NCI-H526 (cell line): ENCODE measurements at regions not wholly inside any gene's neighbourhood (a gene's known extent, or its start where the extent isn't known, plus 50 kb on each side); places are given as distances from the start of the nearest gene placed in this dataset.
"Not testable (repeated sequence)": the region's sequence is repeated elsewhere in the genome, so short reads cannot be mapped to it uniquely, and the experiment has no call there.

Source experiments
- DNase-seq, 2 experiments: peaks; one replicate each; lab custom pipeline; 2025; lab: John Stamatoyannopoulos, UW

DNA sequence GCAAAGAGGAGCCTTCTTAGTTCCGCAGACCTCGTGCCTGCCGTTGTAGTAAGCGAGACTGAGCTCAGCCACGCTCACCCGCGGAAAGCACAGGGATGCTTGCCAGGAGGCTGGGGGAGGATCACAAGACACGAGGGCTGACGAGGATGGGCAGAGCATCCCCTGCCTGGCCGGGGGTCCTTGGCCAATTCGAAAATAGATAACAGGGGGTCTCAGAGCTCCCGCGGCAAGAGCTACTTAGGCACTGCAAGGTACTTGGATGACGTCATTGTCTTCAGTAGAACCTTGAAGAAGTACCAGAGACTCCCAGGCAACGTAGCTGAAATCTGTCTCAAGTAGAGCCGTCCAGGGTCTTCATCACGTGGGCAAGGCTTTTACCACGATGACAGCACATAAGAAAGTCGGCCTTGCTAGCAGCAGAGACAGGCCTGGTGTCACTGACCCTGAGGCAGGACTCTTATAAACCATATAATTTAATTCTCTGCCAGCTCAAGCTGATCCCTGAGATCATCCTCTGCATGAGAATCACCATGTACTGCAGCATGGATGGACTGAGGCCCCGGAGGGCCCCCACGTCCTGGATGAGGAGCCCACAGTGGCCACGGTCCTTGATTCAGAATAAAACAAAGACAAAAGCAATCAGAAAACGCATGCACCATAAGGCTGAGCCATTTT is 81.9 kb downstream of the TMEM18 start:
- DNase-seq, result no peak

GRCh38 chr2:594297-594949 is 82.8 kb downstream of the TMEM18 start:
- DNase-seq, result no peak

DNA sequence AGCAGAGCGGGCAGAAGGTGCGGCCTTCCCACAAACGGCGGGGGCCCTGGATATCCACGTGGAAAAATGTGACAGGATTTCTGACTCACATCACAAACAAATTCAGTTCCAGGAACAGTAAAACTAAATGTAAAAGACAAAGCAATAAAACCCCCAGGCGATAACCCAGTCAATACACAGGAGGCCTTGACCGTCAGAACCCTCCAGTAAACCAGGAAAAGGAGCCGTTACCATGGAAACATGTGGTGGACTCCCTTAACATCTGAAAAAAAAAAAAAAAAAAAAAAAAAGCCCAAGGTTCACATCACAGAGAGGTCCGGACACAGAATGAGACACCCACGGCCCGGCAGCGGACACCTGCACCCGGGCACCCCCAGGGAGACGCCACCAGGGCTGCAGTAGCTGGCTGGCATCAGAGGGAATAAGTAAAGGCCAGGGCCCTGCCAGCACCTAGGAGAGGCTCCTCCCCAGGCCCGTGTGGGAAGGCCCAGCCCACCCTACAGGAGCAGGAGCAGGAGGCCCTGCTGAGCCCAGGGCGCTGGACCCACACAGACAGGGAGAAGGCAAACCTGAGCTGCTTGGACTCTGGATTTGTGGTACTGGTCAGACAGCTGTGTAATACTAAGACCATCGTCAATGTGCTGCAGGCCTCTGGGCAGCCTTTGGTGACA is 83.7 kb downstream of the TMEM18 start:
- no peak for DNase-seq

DNA sequence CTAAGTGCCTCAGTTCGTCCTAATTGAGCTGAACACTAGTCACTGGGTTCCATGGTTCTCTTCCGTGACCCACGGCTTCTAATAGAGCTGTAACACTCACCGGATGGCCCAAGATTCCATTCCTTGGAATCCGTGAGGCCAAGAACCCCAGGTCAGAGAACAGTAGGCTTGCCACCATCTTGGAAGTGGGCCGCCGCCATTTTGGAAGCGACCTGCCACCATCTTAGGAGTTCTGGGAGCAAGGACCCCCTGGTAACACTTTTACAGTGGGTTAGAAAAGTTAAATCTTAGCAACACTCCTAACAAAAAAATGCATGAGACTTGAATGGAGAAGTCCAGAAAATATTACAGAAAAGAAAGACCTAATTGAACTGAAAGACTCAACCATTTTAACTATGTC is 84.5 kb downstream of the TMEM18 start:
- no peak for DNase-seq

DNA sequence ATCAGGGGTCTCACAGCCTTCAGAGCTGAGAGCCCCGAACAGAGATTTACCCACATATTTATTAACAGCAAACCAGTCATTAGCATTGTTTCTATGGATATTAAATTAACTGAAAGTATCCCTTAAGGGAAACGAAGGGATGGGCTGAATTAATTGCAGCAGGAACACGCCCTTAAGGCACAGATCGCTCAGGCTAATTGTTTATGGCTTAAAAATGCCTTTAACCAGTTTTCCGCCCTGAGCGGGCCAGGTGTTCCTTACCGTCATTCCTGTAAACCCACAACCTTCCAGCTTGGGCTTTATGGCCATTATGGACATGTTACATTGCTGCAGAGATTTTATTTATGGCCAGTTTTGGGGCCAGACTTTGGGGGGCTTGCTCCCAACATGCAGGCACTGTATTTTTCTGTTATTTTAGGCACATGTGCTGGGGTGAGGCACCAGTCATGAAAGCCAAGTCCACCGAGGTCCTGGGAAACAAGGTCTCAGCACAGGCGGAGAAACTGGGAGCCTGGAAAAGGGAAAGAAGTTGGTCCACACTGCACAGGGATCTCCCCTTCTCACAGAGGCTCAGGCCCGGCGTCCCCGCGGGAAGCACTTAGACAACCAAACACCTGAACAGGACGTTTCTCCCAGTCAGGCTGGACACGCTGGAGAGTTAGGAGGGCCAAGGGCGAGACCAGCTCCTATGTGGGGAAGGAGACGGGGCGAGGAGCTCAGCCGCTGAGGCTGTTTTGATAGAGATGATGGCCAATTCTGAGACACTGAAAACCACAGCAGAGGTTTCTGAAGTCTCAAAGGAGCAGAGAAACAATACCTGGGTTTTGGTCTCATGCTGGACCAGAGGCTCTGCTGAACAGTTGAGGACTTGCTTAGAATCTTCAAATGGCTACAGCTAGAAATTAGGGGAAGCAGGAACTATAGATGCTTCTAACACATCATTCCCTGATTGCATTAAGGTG is 86.7 kb downstream of the TMEM18 start:
- DNase-seq, result no peak

DNA sequence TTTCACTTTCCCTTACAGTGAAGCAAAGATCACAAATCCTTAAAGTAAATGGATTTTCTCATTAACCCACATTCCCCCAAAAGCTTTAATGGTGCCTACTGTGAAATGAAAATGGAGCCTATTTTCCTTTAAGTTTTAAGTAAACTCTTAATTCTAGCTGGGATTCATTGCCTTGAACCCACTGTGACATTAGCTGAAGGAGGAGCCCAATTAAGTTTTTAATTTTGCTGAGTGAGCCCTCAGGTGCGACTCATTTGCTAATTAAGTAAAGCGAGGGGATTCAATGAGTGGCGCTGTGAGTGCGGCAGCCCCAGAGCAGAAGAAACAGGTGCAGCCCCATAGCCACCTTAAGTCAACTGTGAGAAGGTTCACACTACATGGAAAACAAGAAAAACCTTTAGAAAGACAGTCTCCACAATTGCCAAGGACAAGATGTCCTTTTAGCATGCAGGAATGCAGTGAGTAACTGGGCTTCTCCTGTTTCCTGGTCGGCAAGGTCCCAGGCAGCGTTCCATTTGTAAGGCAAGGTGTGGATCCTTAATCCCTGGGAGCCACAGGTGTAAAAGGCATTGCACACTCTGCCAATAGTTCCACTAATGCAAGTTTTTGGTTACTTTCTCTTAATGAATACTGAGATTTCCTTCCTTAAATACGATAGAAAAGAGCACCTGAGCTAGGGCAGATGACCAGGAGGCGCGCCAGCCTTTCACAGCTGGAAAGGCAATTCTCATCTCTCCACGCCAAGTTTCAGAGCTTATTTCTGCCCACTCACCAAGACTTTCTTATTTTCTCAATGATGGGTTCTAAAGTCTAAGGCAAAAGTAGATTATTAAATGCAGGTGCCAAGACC is 87.7 kb downstream of the TMEM18 start:
- DNase-seq, result no peak

DNA sequence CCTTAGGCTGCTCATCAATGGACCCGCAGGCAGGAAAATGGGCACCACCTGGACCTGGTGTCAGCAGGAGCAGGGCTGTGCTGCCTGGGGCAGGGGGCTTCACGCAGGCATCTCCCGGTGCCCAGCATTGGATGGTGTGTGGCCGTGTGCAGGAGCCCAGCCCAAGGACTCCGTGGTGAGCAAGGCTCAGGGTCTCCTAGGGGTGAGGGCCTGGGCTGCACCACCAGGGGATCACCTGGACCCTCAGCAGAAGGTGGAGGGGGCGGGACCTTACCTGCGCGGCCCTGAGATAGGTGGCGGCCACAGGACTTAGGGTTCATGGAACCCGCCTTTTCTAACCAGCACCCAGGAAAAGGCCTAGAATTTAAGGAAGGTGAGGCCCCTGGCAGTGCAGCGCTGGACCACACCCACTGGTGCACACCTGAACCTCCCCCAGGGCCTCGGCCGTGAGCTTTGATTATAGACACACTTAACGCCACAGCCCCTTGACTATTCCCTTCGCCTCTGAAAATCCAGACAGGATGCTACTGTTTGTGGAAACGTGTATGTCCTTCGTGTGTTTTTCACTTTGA is 89.0 kb downstream of the TMEM18 start:
- no peak for DNase-seq

DNA sequence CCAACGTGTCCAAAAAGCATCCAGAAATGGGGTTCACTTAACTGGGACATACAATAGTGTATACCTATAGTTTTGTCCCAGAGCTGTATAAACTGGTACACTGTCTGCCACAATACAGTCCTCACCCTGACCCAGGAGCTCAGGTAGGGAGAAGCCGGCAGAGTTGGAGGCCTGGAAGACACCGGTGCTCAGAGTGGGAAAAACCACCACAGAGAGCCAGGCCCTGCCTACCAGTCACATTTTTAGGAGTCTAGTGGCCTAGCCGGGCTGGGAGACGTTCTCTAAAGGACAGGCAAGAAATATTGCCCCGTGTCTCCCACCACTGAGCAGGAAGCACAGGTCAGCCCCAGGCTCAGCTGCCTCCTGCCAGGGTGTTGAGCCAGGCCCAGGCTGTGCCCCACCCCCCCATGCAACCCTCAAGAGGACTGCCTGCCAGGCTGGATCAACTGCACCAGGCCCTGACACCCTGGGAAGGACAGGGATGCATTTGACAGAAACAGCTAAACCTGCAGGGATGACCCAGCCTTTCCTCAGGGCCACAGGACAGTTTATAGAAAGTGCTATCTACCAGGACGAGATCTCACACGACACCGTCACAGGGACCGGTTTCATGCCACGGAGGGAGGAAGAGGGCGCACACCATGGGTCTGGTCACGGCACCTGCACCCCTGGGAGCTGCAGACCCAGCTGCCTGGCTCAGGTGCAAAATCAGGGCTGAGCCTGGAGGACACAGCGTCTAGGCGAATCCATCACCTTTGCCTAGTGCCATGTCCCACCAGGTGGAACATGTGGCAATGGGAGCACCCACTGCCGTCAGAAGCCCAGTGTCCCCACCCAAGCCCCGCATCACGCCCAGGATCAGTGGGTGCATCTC is 89.9 kb downstream of the TMEM18 start:
- DNase-seq, result no peak

GRCh38 chr2:586641-587076 is 90.5 kb downstream of the TMEM18 start:
- no peak for DNase-seq

DNA sequence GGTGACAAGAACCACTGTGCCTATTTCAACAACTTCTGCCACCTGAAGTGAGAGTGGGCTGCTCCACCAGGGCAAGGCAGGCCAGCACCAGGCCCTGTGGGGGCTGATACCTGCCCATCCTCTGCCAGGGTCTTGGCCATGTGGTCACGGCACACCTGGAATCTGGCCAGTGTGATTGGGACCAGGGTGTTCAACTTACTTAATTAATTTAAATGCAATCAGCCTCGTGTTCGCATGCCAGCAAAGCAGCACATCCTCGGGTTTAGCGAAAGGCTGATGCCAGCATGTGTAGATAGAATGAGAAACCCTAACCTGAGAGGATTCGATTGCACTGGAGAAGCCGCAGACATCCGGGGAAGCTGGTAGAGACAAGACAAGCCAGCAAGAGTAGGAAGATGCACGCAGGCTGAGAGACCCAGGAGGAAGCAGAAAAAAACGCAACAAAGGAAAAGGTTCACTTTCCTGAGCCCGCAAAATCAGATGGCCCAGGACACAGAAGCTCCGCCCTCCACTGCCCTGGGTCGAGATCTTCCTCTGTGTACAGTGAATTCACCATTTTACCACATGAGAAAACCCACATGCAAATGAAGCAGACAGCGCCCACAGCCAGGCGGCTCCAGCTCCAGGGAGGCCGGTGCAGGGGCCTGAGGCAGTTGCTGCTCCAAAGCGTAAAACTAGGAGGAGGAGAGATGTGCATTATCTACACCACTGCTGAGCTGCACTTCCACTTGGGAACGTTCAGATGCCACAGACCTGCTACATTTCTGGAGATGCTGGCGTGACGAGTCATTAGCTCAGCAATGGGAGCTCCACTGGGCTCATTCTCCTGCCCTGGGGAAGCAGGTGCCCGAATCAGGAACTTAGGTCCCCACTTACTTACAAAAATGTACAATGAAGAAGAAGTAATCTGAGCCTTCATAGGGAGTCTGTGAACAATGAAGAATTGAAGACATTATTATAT is 92.1 kb downstream of the TMEM18 start:
- peak; percentile 89 to 93 for DNase-seq

DNA sequence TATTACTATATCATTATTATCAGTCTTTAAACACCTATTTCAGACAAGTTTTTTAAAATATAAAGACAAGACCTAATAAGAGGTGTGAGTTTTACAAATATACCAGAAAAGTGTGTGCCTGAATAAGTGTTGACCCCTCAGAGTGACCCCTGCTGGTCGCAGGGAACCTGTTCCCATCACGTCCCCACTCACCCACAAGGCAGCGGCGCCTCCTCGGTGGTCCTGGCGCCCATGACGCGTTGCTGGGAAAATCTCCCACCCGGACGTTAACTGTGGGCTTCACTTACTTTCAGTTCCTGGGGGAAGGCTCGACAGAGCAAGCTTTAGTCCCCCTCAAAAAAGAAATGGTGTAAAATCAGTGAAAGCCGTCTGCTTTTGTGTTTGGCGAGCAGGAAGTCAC is 93.5 kb downstream of the TMEM18 start:
- DNase-seq, result no peak

DNA sequence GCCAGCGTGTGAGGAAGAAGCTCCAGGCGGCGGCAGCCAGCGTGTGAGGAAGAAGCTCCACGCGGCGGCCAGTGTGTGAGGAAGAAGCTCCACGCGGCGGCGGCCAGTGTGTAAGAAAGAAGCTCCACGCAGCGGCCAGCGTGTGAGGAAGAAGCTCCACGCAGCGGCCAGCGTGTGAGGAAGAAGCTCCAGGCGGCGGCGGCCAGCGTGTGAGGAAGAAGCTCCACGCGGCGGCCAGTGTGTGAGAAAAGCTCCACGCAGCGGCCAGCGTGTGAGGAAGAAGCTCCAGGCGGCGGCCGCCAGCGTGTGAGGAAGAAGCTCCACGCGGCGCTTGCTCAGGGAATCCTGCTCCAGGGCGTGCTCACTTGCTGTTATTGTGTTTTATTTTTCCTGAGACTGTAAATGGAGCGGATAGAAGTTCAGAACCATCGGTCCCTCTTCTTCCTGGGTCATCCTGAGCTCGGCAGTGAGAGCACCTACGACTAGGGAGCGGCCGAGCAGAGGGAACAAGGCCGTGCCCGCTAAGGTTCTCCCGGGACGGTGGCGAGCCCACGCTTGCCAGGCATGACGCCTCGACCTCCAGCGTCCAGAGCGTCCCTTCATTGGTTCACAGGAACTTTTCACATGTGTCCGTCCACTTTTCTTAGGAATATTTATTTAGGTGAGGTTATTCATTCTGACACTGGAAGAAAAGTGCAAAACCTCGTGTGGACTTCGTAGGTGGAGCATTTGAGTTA is 94.2 kb downstream of the TMEM18 start:
- no peak for DNase-seq

GRCh38 chr2:582289-582688 is 94.9 kb downstream of the TMEM18 start:
- DNase-seq, result not testable (repeated sequence)

- no peak for DNase-seq
These were observed 97.2 kb downstream of the TMEM18 start for GRCh38 chr2:579961-580360.

DNA sequence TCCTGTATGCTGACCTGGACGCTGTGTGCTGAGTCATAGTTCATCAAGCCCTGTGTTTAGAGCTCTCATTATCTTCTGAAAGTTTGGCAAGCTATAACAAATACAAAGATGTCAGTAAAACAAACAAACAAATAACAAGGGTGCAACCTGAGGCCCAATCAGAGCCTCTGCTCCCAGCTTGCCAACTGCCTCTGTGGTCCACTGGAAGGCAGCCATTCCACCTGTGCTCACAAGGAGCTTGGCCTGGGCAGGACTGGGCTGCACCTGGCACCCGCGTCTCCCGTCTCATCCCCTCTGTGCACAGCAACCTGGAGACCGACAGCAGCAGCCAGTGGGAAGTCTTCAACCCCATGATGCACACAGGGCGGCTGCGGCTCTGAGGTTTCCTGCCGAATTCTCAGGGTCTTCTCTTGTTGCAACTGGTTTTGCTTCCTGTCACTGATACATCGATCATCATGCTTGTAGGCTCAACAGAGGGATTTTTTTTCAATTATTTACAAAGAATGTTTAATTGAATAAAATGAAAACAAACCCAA is 97.8 kb downstream of the TMEM18 start:
- peak in 1 of 2 experiments; percentile 41 for DNase-seq

DNA sequence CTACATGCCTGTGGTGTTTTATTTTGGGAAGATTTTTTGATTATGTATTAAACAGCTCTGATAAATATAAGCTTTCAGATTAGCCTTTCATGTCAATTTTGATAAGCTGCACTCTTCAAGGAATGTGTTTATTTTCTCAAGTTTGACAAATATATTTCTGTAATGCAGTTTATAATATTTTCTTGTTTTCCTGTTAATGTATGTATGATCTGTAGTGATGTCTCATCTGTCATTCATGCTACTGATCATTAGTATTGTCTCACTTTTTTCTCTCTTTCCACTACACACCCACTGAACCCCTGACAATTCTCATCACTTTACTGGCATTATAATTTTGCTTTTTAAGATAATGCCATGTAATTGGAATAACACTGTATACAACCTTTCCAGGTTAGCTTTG is 100.9 kb downstream of the TMEM18 start:
- no peak for DNase-seq

GRCh38 chr2:575727-576236 is 101.4 kb downstream of the TMEM18 start:
- no peak for DNase-seq
